OCI-LY1 (cell line): ENCODE measurements at regions not wholly inside any gene's neighbourhood (a gene's known extent, or its start where the extent isn't known, plus 50 kb on each side); places are given as distances from the start of the nearest gene placed in this dataset.

Source experiments
- H2AFZ ChIP-seq: fragments of 200-600 bp; sonication (generic), shearing (Covaris generic); 2 replicates; pipeline ENCODE4 v1.6.0; 2014; ENCODE audit warnings: antibody characterized with exemption, mild to moderate bottlenecking, low read length
- H3F3A ChIP-seq: fragments of 200-600 bp; sonication (generic), shearing (Covaris generic); 2 replicates; pipeline ENCODE4 v1.6.0; 2014; ENCODE audit warnings: mild to moderate bottlenecking, antibody characterized with exemption, low read length, moderate library complexity; ENCODE audit not compliant: insufficient read depth
- H3K27ac ChIP-seq: fragments of 200-600 bp; sonication (generic); 2 replicates; pipeline ENCODE4 v1.5.1; 2014; ENCODE audit warnings: low read length, mixed run types, mild to moderate bottlenecking, low read depth; ENCODE audit not compliant: poor library complexity, severe bottlenecking
- H3K27me3 ChIP-seq: fragments of 200-600 bp; sonication (generic); 2 replicates; pipeline ENCODE4 v1.6.0; 2014; ENCODE audit warnings: antibody characterized with exemption, mild to moderate bottlenecking, low read length, moderate library complexity; ENCODE audit not compliant: insufficient read depth
- H3K36me3 ChIP-seq: fragments of 200-600 bp; sonication (generic); 2 replicates; pipeline ENCODE4 v1.6.1; 2014; ENCODE audit warnings: mild to moderate bottlenecking, antibody characterized with exemption, low read length, moderate library complexity, mixed read lengths; ENCODE audit not compliant: insufficient read depth
- H3K4me1 ChIP-seq: fragments of 200-600 bp; sonication (generic); 2 replicates; pipeline ENCODE4 v1.5.1; 2014; ENCODE audit warnings: mild to moderate bottlenecking, low read length, moderate library complexity; ENCODE audit not compliant: insufficient read depth, severe bottlenecking
- H3K4me2 ChIP-seq: fragments of 200-600 bp; sonication (generic), shearing (Covaris generic); 2 replicates; pipeline ENCODE4 v1.6.1; 2014; ENCODE audit warnings: low read length
- H3K4me3 ChIP-seq: fragments of 200-600 bp; sonication (generic); 2 replicates; pipeline ENCODE4 v1.5.1; 2014; ENCODE audit warnings: low read length, low read depth, mild to moderate bottlenecking, mixed read lengths; ENCODE audit not compliant: poor library complexity, severe bottlenecking
- H3K79me2 ChIP-seq: fragments of 200-600 bp; shearing (Covaris generic); 2 replicates; pipeline ENCODE4 v1.6.1; 2016; ENCODE audit warnings: mixed run types, low read length, mixed read lengths; ENCODE audit not compliant: insufficient read depth
- H3K9ac ChIP-seq: fragments of 200-600 bp; sonication (generic), shearing (Covaris generic); 2 replicates; pipeline ENCODE4 v1.6.1; 2014; ENCODE audit warnings: mild to moderate bottlenecking, low read length, mixed read lengths
- H3K9me2 ChIP-seq: fragments of 200-600 bp; sonication (generic), shearing (Covaris generic); 2 replicates; pipeline ENCODE4 v1.6.1; 2014; ENCODE audit warnings: low read depth, mild to moderate bottlenecking, low read length, mixed read lengths
- H3K9me3 ChIP-seq: fragments of 200-600 bp; shearing (Covaris generic); 2 replicates; pipeline ENCODE4 v1.6.1; 2014; ENCODE audit warnings: low read length, mixed read lengths
- H4K20me1 ChIP-seq: fragments of 200-600 bp; sonication (generic), shearing (Covaris generic); 2 replicates; pipeline ENCODE4 v1.6.0; 2016; ENCODE audit warnings: mild to moderate bottlenecking, low read length; ENCODE audit not compliant: insufficient read depth
- CTCF ChIP-seq: fragments of 200-600 bp; sonication (generic), shearing (Covaris generic); IDR thresholded peaks from 2 replicates; pipeline ENCODE4 v1.5.1; 2017; ENCODE audit warnings: mild to moderate bottlenecking, antibody characterized with exemption, low read length, moderate library complexity, mixed read lengths
- EZH2 ChIP-seq: fragments of 200-600 bp; sonication (generic), shearing (Covaris generic); IDR thresholded peaks from 2 replicates; pipeline ENCODE4 v1.8.0; 2017; ENCODE audit warnings: borderline replicate concordance, mixed run types, mild to moderate bottlenecking, antibody characterized with exemption, low read length, moderate library complexity, mixed read lengths

GRCh38 chr5:56457887-56458812 lies 225.0 kb upstream of the ANKRD55 start:
- Histone ChIP-seq H3K4me3 (no peak overlapping the region), H3K27me3 (no peaks in the 10 kb centered on the region), H3K9ac (no peak overlapping the region), H3F3A (no peaks in the 10 kb centered on the region), H2AFZ (no peak overlapping the region), H3K27ac (no peak overlapping the region), H3K9me2 (no peaks in the 10 kb centered on the region), H4K20me1 (no peaks in the 10 kb centered on the region), H3K36me3 (no peaks in the 10 kb centered on the region), H3K4me2 (no peak overlapping the region), H3K9me3 (no peaks in the 10 kb centered on the region), H3K4me1 (no peaks in the 10 kb centered on the region), H3K79me2 (no peaks in the 10 kb centered on the region)
- no peak for TF ChIP-seq EZH2
- no peak for TF ChIP-seq CTCF

- no peak for TF ChIP-seq CTCF
- TF ChIP-seq EZH2, result no peak
- no peak overlapping the region for H2AFZ ChIP-seq
- H3K27ac ChIP-seq, result no peak overlapping the region
These were observed 222.9 kb upstream of the ANKRD55 start for GRCh38 chr5:56456002-56456401.

GRCh38 chr5:56455417-56455816 lies 222.3 kb upstream of the ANKRD55 start:
- Histone ChIP-seq H3K9me2 (no peaks in the 10 kb centered on the region), H3F3A (no peaks in the 10 kb centered on the region), H3K9ac (no peak overlapping the region), H3K4me1 (peaks cover 12% of the 10 kb centered on the region), H3K4me2 (no peak overlapping the region), H3K4me3 (no peak overlapping the region), H3K27me3 (no peaks in the 10 kb centered on the region), H3K36me3 (no peaks in the 10 kb centered on the region), H3K27ac (no peak overlapping the region), H3K9me3 (no peaks in the 10 kb centered on the region), H4K20me1 (no peaks in the 10 kb centered on the region), H2AFZ (no peak overlapping the region), H3K79me2 (no peaks in the 10 kb centered on the region)
- TF ChIP-seq CTCF, result no peak
- no peak for TF ChIP-seq EZH2

More at GRCh38 chr5:56456002-56456401, 222.9 kb upstream of the ANKRD55 start:
- Histone ChIP-seq H3K4me2 (no peak overlapping the region), H3K9me2 (no peaks in the 10 kb centered on the region), H3K9ac (no peak overlapping the region), H3K4me1 (peaks cover 7% of the 10 kb centered on the region), H3K4me3 (no peak overlapping the region), H3K27me3 (no peaks in the 10 kb centered on the region), H4K20me1 (no peaks in the 10 kb centered on the region), H3K9me3 (no peaks in the 10 kb centered on the region), H3K79me2 (no peaks in the 10 kb centered on the region), H3K36me3 (no peaks in the 10 kb centered on the region), H3F3A (no peaks in the 10 kb centered on the region)
